Progenitor cell of endocrine pancreas (in vitro differentiated cells): ENCODE measurements at regions not wholly inside any gene's neighbourhood (a gene's known extent, or its start where the extent isn't known, plus 50 kb on each side); places are given as distances from the start of the nearest gene placed in this dataset.

Experiments used
- DNase-seq: peaks from one replicate; pipeline ENCODE4 v3.0.0; 2021; ENCODE audit warnings: low spot score; ENCODE audit not compliant: unreplicated experiment
- H3K27ac Mint-ChIP-seq: 2 replicates; pipeline ENCODE4 v1.8.0; 2021; ENCODE audit warnings: mild to moderate bottlenecking, moderate library complexity, mixed read lengths
- H3K27me3 Mint-ChIP-seq: 2 replicates; pipeline ENCODE4 v1.8.0; 2021; ENCODE audit warnings: mixed read lengths
- H3K36me3 Mint-ChIP-seq: 2 replicates; pipeline ENCODE4 v1.8.0; 2022; ENCODE audit warnings: mixed read lengths; ENCODE audit not compliant: insufficient read depth
- H3K4me1 Mint-ChIP-seq: 2 replicates; pipeline ENCODE4 v1.8.0; 2021; ENCODE audit warnings: low read depth, mixed read lengths
- H3K4me3 Mint-ChIP-seq: 2 replicates; pipeline ENCODE4 v1.8.0; 2021; ENCODE audit warnings: low read depth, mild to moderate bottlenecking, moderate library complexity, mixed read lengths
- H3K9me3 Mint-ChIP-seq: 2 replicates; pipeline ENCODE4 v1.8.0; 2021; ENCODE audit warnings: low read depth, mixed read lengths
- CTCF ChIP-seq: fragments of 200-600 bp; sonication (generic); IDR thresholded peaks from one replicate; pipeline ENCODE4 v1.5.0; 2021; ENCODE audit warnings: antibody characterized with exemption, mild to moderate bottlenecking; ENCODE audit not compliant: unreplicated experiment

GRCh38 chr5:88368201-88368600 lies 99.6 kb upstream of the TMEM161B start:
- Mint-ChIP-seq H3K9me3 (no peaks in the 10 kb centered on the region), H3K27me3 (peaks cover 17% of the 10 kb centered on the region), H3K27ac (no peak overlapping the region), H3K4me1 (peaks cover 8% of the 10 kb centered on the region), H3K36me3 (no peaks in the 10 kb centered on the region), H3K4me3 (no peak overlapping the region)
- TF ChIP-seq CTCF: no peak
- DNase-seq: no peak

GRCh38 chr5:88364991-88365390 lies 96.3 kb upstream of the TMEM161B start:
- no peak for TF ChIP-seq CTCF
- Mint-ChIP-seq H3K4me1 (peaks cover 8% of the 10 kb centered on the region), H3K4me3 (no peak overlapping the region), H3K36me3 (no peaks in the 10 kb centered on the region), H3K27me3 (peaks cover 7% of the 10 kb centered on the region), H3K27ac (no peak overlapping the region), H3K9me3 (no peaks in the 10 kb centered on the region)
- DNase-seq: no peak

- no peak overlapping the region for H3K27ac Mint-ChIP-seq
- H3K4me1 Mint-ChIP-seq: no peaks in the 10 kb centered on the region
- DNase-seq: no peak
- H3K9me3 Mint-ChIP-seq: no peaks in the 10 kb centered on the region
- no peak for TF ChIP-seq CTCF
- no peak overlapping the region for H3K4me3 Mint-ChIP-seq
- H3K27me3 Mint-ChIP-seq: no peaks in the 10 kb centered on the region
- no peaks in the 10 kb centered on the region for H3K36me3 Mint-ChIP-seq
These were observed 86.9 kb upstream of the TMEM161B start for GRCh38 chr5:88355490-88356050.

GRCh38 chr5:88325868-88326267 lies 57.2 kb upstream of the TMEM161B start:
- no peaks in the 10 kb centered on the region for H3K9me3 Mint-ChIP-seq
- H3K27ac Mint-ChIP-seq: no peak overlapping the region
- H3K36me3 Mint-ChIP-seq: no peaks in the 10 kb centered on the region
- no peaks in the 10 kb centered on the region for H3K27me3 Mint-ChIP-seq
- no peaks in the 10 kb centered on the region for H3K4me1 Mint-ChIP-seq
- H3K4me3 Mint-ChIP-seq: no peak overlapping the region
- DNase-seq: no peak
- no peak for TF ChIP-seq CTCF

- Mint-ChIP-seq H3K9me3 (no peaks in the 10 kb centered on the region), H3K27ac (no peak overlapping the region), H3K27me3 (no peaks in the 10 kb centered on the region), H3K36me3 (no peaks in the 10 kb centered on the region), H3K4me3 (no peak overlapping the region), H3K4me1 (no peaks in the 10 kb centered on the region)
- DNase-seq: no peak
- no peak for TF ChIP-seq CTCF
These were observed 54.1 kb upstream of the TMEM161B start for GRCh38 chr5:88322785-88323184.
